ENCODE measurements at regions not wholly inside any gene's neighbourhood (a gene's known extent, or its start where the extent isn't known, plus 50 kb on each side); places are given as distances from the start of the nearest gene placed in this dataset.
A peak's percentile ranks its signal among the peaks of the same experiment; 100 is the strongest.

GRCh38 chr6:165732696-165733488, 69.9 kb upstream of the PDE10A start:
- no peak for DNase-seq (ENCODE audit: low spot score)
- H3K9me3 ChIP-seq (ENCODE audit: low read depth): no peaks in the 10 kb centered on the region
- H3K79me2 ChIP-seq (ENCODE audit: low read depth): no peaks in the 10 kb centered on the region
- Mint-ChIP-seq H3K27me3 (ENCODE audit: insufficient read depth, low read depth) (no peaks in the 10 kb centered on the region), H3K4me1 (no peaks in the 10 kb centered on the region), H3K36me3 (no peaks in the 10 kb centered on the region), H3K4me3 (no peak overlapping the region), H3K9me3 (peaks cover 3% of the 10 kb centered on the region), H3K27ac (no peak overlapping the region)
- no peaks in the 10 kb centered on the region for H4K20me1 ChIP-seq (ENCODE audit: low read depth)
- H3K27me3 ChIP-seq: no peaks in the 10 kb centered on the region
- H3K27ac ChIP-seq: no peak overlapping the region
- H3K4me1 ChIP-seq: no peaks in the 10 kb centered on the region
- H2AFZ ChIP-seq (replicated peaks): no peak overlapping the region
- H3K9ac ChIP-seq: no peak overlapping the region
- no peak overlapping the region for H3K4me3 ChIP-seq
- no peaks in the 10 kb centered on the region for H3K36me3 ChIP-seq
- TF ChIP-seq EZH2phosphoT487 (IDR thresholded peaks at IDR 0.05) (no peak), EZH2 (IDR thresholded peaks at IDR 0.05) (no peak), CTCF (IDR thresholded peaks at IDR 0.05) (no peak)
- H3K4me2 ChIP-seq: no peak overlapping the region
- no peaks in the 10 kb centered on the region for H3F3A ChIP-seq (ENCODE audit: low read depth)

GRCh38 chr6:165729307-165729936, 66.4 kb upstream of the PDE10A start:
- Histone ChIP-seq H3K9me3 (ENCODE audit: low read depth) (no peaks in the 10 kb centered on the region), H3F3A (ENCODE audit: low read depth) (no peaks in the 10 kb centered on the region), H3K9ac (no peak overlapping the region), H4K20me1 (ENCODE audit: low read depth) (no peaks in the 10 kb centered on the region), H3K27ac (no peak overlapping the region), H3K4me1 (no peaks in the 10 kb centered on the region), H3K79me2 (ENCODE audit: low read depth) (no peaks in the 10 kb centered on the region), H3K27me3 (no peaks in the 10 kb centered on the region), H3K36me3 (no peaks in the 10 kb centered on the region), H3K4me2 (no peak overlapping the region), H2AFZ (replicated peaks) (no peak overlapping the region), H3K4me3 (no peak overlapping the region)
- TF ChIP-seq EZH2phosphoT487 (IDR thresholded peaks at IDR 0.05): no peak
- TF ChIP-seq CTCF (IDR thresholded peaks at IDR 0.05): peak; percentile 92
- DNase-seq (ENCODE audit: low spot score): peak; percentile 49
- Mint-ChIP-seq H3K27ac (no peak overlapping the region), H3K9me3 (no peaks in the 10 kb centered on the region), H3K4me3 (no peak overlapping the region), H3K36me3 (no peaks in the 10 kb centered on the region), H3K4me1 (peaks cover 2% of the 10 kb centered on the region), H3K27me3 (ENCODE audit: insufficient read depth, low read depth) (peaks cover 4% of the 10 kb centered on the region)

GRCh38 chr6:165728216-165728615, 65.2 kb upstream of the PDE10A start:
- TF ChIP-seq EZH2 (IDR thresholded peaks at IDR 0.05) (no peak), EZH2phosphoT487 (IDR thresholded peaks at IDR 0.05) (no peak), CTCF (IDR thresholded peaks at IDR 0.05) (no peak)
- no peak for DNase-seq (ENCODE audit: low spot score)
- H3K36me3 Mint-ChIP-seq: no peaks in the 10 kb centered on the region
- peaks cover 4% of the 10 kb centered on the region for H3K27me3 Mint-ChIP-seq (ENCODE audit: insufficient read depth, low read depth)
- Histone ChIP-seq H3K9me3 (ENCODE audit: low read depth) (no peaks in the 10 kb centered on the region), H3K4me3 (no peak overlapping the region), H3K36me3 (no peaks in the 10 kb centered on the region), H3F3A (ENCODE audit: low read depth) (no peaks in the 10 kb centered on the region), H3K27ac (no peak overlapping the region), H4K20me1 (ENCODE audit: low read depth) (no peaks in the 10 kb centered on the region), H2AFZ (replicated peaks) (no peak overlapping the region), H3K4me1 (no peaks in the 10 kb centered on the region), H3K4me2 (no peak overlapping the region), H3K79me2 (ENCODE audit: low read depth) (no peaks in the 10 kb centered on the region), H3K9ac (no peak overlapping the region), H3K27me3 (no peaks in the 10 kb centered on the region)
- H3K4me3 Mint-ChIP-seq: no peak overlapping the region
- peaks cover 2% of the 10 kb centered on the region for H3K4me1 Mint-ChIP-seq
- no peaks in the 10 kb centered on the region for H3K9me3 Mint-ChIP-seq
- H3K27ac Mint-ChIP-seq: no peak overlapping the region
